ENCODE measurements at regions not wholly inside any gene's neighbourhood (a gene's known extent, or its start where the extent isn't known, plus 50 kb on each side); places are given as distances from the start of the nearest gene placed in this dataset.

- Histone ChIP-seq H3K9me3 (ENCODE audit: low read length) (no peaks in the 10 kb centered on the region), H2AFZ (ENCODE audit: low read depth, low read length) (no peak overlapping the region), H3K4me3 (ENCODE audit: low read length) (no peak overlapping the region), H3K27me3 (ENCODE audit: insufficient read depth, low read length) (no peaks in the 10 kb centered on the region), H3K36me3 (ENCODE audit: insufficient read depth, low read length) (no peaks in the 10 kb centered on the region), H3K4me1 (ENCODE audit: insufficient read depth, low read length) (no peaks in the 10 kb centered on the region)
Observed at GRCh38 chr4:53813998-53814397, 222.7 kb upstream of the LNX1 start.

DNA sequence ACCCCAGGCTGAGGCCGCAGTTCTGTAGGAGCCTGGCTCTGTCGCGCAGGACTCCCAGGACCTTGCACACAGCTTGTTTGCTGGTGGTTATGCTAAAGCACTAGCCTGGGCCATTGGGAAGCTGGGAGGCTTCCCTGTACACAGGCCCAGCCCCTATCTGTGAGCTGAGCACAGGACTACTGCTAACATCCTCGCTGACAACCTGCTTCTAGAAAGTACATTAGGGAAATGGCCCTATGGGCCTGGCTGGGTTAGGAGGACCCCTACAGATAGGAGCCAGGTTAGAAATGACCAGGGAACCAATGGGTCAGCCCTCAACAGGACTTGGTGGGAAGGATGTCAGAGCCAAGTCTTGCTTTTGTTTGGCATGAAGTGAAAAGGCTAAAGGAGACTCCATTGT lies 219.4 kb upstream of the LNX1 start:
- H3K27me3 ChIP-seq (ENCODE audit: insufficient read depth, low read length): no peaks in the 10 kb centered on the region
- no peak overlapping the region for H2AFZ ChIP-seq (ENCODE audit: low read depth, low read length)
- H3K4me3 ChIP-seq (ENCODE audit: low read length): no peak overlapping the region
- no peaks in the 10 kb centered on the region for H3K9me3 ChIP-seq (ENCODE audit: low read length)
- no peaks in the 10 kb centered on the region for H3K36me3 ChIP-seq (ENCODE audit: insufficient read depth, low read length)
- no peaks in the 10 kb centered on the region for H3K4me1 ChIP-seq (ENCODE audit: insufficient read depth, low read length)

- Histone ChIP-seq H3K4me1 (ENCODE audit: insufficient read depth, low read length) (no peaks in the 10 kb centered on the region), H2AFZ (ENCODE audit: low read depth, low read length) (no peak overlapping the region), H3K4me3 (ENCODE audit: low read length) (no peak overlapping the region), H3K9me3 (ENCODE audit: low read length) (no peaks in the 10 kb centered on the region), H3K36me3 (ENCODE audit: insufficient read depth, low read length) (no peaks in the 10 kb centered on the region), H3K27me3 (ENCODE audit: insufficient read depth, low read length) (no peaks in the 10 kb centered on the region)
Observed at GRCh38 chr4:53809816-53810215, 218.5 kb upstream of the LNX1 start.

DNA sequence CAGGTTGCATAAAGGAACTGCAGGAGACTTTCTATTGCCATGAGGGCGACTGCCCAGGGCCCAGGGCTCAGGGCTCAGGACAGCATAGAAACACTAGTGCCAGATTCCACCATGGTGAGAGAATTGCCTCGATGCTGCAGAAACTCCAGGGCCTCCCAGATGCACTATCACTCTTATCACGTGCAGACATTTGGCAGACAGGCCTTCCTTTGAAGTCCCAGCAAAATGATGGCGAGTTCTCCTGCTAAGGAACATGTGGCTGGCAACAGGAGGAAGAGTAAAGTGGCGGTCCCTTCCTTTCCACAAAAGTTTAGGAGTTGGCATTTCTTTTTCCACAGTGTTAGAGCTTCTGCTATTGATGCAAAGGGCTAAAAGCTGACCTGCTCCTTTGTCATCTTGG lies 214.0 kb upstream of the LNX1 start:
- no peaks in the 10 kb centered on the region for H3K36me3 ChIP-seq (ENCODE audit: insufficient read depth, low read length)
- H3K4me3 ChIP-seq (ENCODE audit: low read length): no peak overlapping the region
- H2AFZ ChIP-seq (ENCODE audit: low read depth, low read length): no peak overlapping the region
- no peaks in the 10 kb centered on the region for H3K9me3 ChIP-seq (ENCODE audit: low read length)
- H3K27me3 ChIP-seq (ENCODE audit: insufficient read depth, low read length): no peaks in the 10 kb centered on the region
- no peaks in the 10 kb centered on the region for H3K4me1 ChIP-seq (ENCODE audit: insufficient read depth, low read length)

DNA sequence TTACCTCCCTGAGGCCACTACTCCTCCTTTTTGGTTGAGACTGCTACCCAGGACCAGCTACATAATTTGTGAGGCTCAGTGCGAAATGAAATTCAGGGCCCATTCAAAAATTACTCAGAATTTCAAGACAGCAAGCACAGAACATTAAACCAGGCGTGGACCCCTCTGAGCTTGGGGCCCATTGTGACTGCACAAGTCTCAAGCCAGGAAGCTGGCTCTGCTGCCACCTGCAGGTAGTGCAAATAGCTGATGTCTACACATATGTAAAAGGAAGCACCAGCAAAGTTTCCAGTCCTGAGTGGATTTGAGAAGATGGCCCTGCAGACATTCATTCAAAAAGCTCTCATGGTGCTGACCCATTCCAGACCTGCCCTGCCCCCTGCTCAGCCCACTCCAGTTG lies 213.4 kb upstream of the LNX1 start:
- H3K36me3 ChIP-seq (ENCODE audit: insufficient read depth, low read length): no peaks in the 10 kb centered on the region
- no peak overlapping the region for H2AFZ ChIP-seq (ENCODE audit: low read depth, low read length)
- peaks cover 2% of the 10 kb centered on the region for H3K27me3 ChIP-seq (ENCODE audit: insufficient read depth, low read length)
- no peaks in the 10 kb centered on the region for H3K4me1 ChIP-seq (ENCODE audit: insufficient read depth, low read length)
- H3K4me3 ChIP-seq (ENCODE audit: low read length): no peak overlapping the region
- no peaks in the 10 kb centered on the region for H3K9me3 ChIP-seq (ENCODE audit: low read length)

- Histone ChIP-seq H3K9me3 (ENCODE audit: low read length) (no peaks in the 10 kb centered on the region), H3K36me3 (ENCODE audit: insufficient read depth, low read length) (no peaks in the 10 kb centered on the region), H3K4me3 (ENCODE audit: low read length) (no peak overlapping the region), H3K4me1 (ENCODE audit: insufficient read depth, low read length) (no peaks in the 10 kb centered on the region), H3K27me3 (ENCODE audit: insufficient read depth, low read length) (peaks cover 3% of the 10 kb centered on the region), H2AFZ (ENCODE audit: low read depth, low read length) (no peak overlapping the region)
Observed at GRCh38 chr4:53802500-53802899, 211.2 kb upstream of the LNX1 start.

DNA sequence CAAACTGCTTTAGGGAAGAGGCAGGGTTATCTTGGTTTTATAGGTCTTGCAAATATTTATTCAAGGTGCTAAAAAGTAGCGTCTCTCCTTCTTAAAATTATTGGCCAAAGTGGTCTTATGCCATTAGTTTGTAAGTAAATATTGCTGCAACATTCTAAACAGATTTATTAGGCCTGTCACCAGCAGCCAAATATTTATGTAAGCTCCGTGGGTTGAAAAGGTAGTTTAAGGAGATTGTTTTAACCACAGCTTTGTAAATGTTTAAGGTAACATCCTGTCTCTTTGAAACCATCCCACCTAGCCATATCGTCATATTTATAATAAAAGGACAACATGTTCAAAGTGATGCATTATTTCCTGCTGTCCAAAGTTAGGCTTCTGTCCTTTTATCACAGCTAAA lies 210.1 kb upstream of the LNX1 start:
- H2AFZ ChIP-seq (ENCODE audit: low read depth, low read length): no peak overlapping the region
- peaks cover 3% of the 10 kb centered on the region for H3K27me3 ChIP-seq (ENCODE audit: insufficient read depth, low read length)
- no peaks in the 10 kb centered on the region for H3K4me1 ChIP-seq (ENCODE audit: insufficient read depth, low read length)
- H3K36me3 ChIP-seq (ENCODE audit: insufficient read depth, low read length): no peaks in the 10 kb centered on the region
- no peak overlapping the region for H3K4me3 ChIP-seq (ENCODE audit: low read length)
- no peaks in the 10 kb centered on the region for H3K9me3 ChIP-seq (ENCODE audit: low read length)

DNA sequence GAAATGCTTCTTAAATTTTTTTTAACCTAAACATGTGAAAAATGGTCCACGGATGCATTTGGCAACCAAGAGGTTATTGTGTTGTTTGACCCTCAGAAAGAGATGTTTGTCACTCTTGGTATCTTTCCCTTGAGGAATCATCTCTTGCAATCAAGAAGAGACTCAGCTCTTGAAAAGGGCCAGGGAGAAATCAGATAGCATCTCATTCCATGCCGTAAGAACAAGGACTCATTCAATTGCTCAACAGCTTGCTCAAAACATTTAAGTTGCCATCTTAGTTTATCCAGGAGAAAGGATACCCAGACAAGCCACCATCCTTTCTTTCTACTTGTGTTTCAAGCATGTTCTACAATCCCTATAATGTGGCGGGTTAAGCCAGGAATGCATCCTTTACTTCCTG lies 209.5 kb upstream of the LNX1 start:
- Histone ChIP-seq H2AFZ (ENCODE audit: low read depth, low read length) (no peak overlapping the region), H3K27me3 (ENCODE audit: insufficient read depth, low read length) (peaks cover 3% of the 10 kb centered on the region), H3K4me3 (ENCODE audit: low read length) (no peak overlapping the region), H3K36me3 (ENCODE audit: insufficient read depth, low read length) (no peaks in the 10 kb centered on the region), H3K9me3 (ENCODE audit: low read length) (no peaks in the 10 kb centered on the region), H3K4me1 (ENCODE audit: insufficient read depth, low read length) (no peaks in the 10 kb centered on the region)

GRCh38 chr4:53793096-53793495 lies 201.8 kb upstream of the LNX1 start:
- Histone ChIP-seq H3K9me3 (ENCODE audit: low read length) (no peaks in the 10 kb centered on the region), H3K4me3 (ENCODE audit: low read length) (no peak overlapping the region), H3K27me3 (ENCODE audit: insufficient read depth, low read length) (no peaks in the 10 kb centered on the region), H3K36me3 (ENCODE audit: insufficient read depth, low read length) (no peaks in the 10 kb centered on the region), H3K4me1 (ENCODE audit: insufficient read depth, low read length) (no peaks in the 10 kb centered on the region), H2AFZ (ENCODE audit: low read depth, low read length) (no peak overlapping the region)

DNA sequence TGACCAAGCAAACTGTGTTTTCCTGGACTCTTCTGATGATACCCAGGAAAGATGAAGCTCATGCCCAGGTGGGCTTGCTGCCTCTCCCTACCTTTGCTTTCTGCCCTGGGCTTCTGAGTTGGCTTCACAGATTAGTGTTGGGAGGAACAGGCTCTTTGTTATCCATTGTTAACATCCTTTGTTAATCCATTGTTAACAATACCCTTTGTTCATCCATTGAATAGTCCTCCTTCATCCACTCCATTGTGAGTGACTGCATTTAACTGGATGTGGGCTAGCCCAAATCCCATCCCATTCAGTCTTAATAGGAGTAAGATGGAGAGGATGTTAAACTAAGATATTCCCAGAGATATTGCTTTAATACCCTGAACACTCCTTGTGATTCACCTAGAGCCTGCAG lies 199.0 kb upstream of the LNX1 start:
- Histone ChIP-seq H3K27me3 (ENCODE audit: insufficient read depth, low read length) (no peaks in the 10 kb centered on the region), H3K9me3 (ENCODE audit: low read length) (no peaks in the 10 kb centered on the region), H3K4me1 (ENCODE audit: insufficient read depth, low read length) (no peaks in the 10 kb centered on the region), H3K36me3 (ENCODE audit: insufficient read depth, low read length) (no peaks in the 10 kb centered on the region), H2AFZ (ENCODE audit: low read depth, low read length) (no peak overlapping the region), H3K4me3 (ENCODE audit: low read length) (no peak overlapping the region)

DNA sequence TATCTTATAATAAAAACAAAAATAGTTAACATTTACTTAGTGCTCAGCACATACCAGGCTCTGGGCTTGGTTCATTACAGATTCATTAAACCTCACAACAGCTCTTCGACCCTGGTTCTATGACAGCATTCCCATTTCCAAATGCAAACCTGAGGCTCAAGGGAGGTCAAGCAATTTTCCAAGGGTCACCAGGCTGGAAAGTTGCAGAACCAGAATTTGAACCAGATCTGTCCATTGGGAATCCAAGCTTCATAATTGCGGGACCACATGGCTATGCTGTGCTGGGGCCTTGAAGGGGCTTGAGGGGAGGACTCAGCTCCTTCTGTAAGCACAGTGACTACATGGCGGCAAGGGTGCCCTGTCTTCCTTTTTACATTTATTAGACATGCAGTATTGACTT lies 197.3 kb upstream of the LNX1 start:
- no peaks in the 10 kb centered on the region for H3K36me3 ChIP-seq (ENCODE audit: insufficient read depth, low read length)
- H3K27me3 ChIP-seq (ENCODE audit: insufficient read depth, low read length): no peaks in the 10 kb centered on the region
- H3K9me3 ChIP-seq (ENCODE audit: low read length): no peaks in the 10 kb centered on the region
- no peaks in the 10 kb centered on the region for H3K4me1 ChIP-seq (ENCODE audit: insufficient read depth, low read length)
- no peak overlapping the region for H2AFZ ChIP-seq (ENCODE audit: low read depth, low read length)
- H3K4me3 ChIP-seq (ENCODE audit: low read length): no peak overlapping the region

DNA sequence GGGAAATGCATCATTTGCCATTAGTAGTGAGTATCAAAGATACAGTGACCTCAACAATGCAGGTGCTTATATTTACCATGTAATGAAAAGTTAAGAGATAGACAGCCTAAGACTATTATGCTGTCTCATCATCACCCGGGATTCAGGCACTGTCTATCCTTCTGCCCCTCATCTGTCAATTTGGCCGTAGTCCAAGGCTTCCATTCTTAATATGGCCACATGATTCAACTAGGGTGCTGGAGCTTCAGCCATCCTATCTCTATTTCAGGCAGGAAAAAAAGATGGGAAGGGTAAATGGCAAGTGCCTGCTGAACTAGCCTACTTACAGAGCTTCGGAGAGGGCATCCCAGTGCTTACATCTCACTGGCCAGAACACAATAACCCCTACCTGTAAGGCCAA lies 196.7 kb upstream of the LNX1 start:
- no peak overlapping the region for H2AFZ ChIP-seq (ENCODE audit: low read depth, low read length)
- H3K9me3 ChIP-seq (ENCODE audit: low read length): no peaks in the 10 kb centered on the region
- no peaks in the 10 kb centered on the region for H3K36me3 ChIP-seq (ENCODE audit: insufficient read depth, low read length)
- no peak overlapping the region for H3K4me3 ChIP-seq (ENCODE audit: low read length)
- H3K4me1 ChIP-seq (ENCODE audit: insufficient read depth, low read length): no peaks in the 10 kb centered on the region
- H3K27me3 ChIP-seq (ENCODE audit: insufficient read depth, low read length): no peaks in the 10 kb centered on the region

DNA sequence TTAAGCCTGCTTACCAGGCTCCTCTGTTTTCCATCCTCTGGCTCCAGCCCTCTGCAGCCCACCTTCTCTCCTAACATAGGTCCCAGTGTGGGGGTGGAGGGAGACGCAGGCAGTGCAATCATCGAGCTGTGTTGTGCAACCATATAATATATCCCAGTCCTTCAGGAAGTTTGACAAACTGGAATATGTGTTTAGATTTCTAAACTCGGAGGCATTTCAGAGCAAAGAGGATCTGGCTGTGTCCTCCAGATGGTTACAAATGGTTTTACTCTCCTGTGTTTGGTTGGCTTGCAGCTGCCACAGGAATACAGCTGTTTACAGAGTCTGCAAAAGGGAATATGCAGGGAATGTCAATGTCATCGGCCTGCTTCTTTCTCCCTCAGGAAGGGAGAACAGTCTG lies 195.3 kb upstream of the LNX1 start:
- Histone ChIP-seq H3K9me3 (ENCODE audit: low read length) (no peaks in the 10 kb centered on the region), H2AFZ (ENCODE audit: low read depth, low read length) (no peak overlapping the region), H3K36me3 (ENCODE audit: insufficient read depth, low read length) (no peaks in the 10 kb centered on the region), H3K27me3 (ENCODE audit: insufficient read depth, low read length) (no peaks in the 10 kb centered on the region), H3K4me3 (ENCODE audit: low read length) (no peak overlapping the region), H3K4me1 (ENCODE audit: insufficient read depth, low read length) (no peaks in the 10 kb centered on the region)

- no peaks in the 10 kb centered on the region for H3K9me3 ChIP-seq (ENCODE audit: low read length)
- no peaks in the 10 kb centered on the region for H3K27me3 ChIP-seq (ENCODE audit: insufficient read depth, low read length)
- H3K36me3 ChIP-seq (ENCODE audit: insufficient read depth, low read length): no peaks in the 10 kb centered on the region
- no peak overlapping the region for H2AFZ ChIP-seq (ENCODE audit: low read depth, low read length)
- H3K4me3 ChIP-seq (ENCODE audit: low read length): no peak overlapping the region
- H3K4me1 ChIP-seq (ENCODE audit: insufficient read depth, low read length): no peaks in the 10 kb centered on the region
Observed at GRCh38 chr4:53785996-53786395, 194.7 kb upstream of the LNX1 start.
